SK-N-SH (cell line): ENCODE measurements at regions not wholly inside any gene's neighbourhood (a gene's known extent, or its start where the extent isn't known, plus 50 kb on each side); places are given as distances from the start of the nearest gene placed in this dataset.
"Not testable (repeated sequence)": the region's sequence is repeated elsewhere in the genome, so short reads cannot be mapped to it uniquely, and the experiment has no call there.

ENCODE experiments used
- EZH2phosphoT487 ChIP-seq: fragments of 200-600 bp; sonication (generic); IDR thresholded peaks from 2 replicates; pipeline ENCODE4 v1.6.1; 2017; ENCODE audit warnings: low read depth, mixed run types, mild to moderate bottlenecking, antibody characterized with exemption, moderate library complexity, borderline replicate concordance
- USF2 ChIP-seq: fragments of 150-350 bp; IDR thresholded peaks from 2 replicates; pipeline ENCODE4 v1.6.1; 2017; ENCODE audit warnings: antibody characterized with exemption, low read length, low read depth, borderline replicate concordance

GRCh38 chr2:114300351-114300750 is 142.1 kb upstream of the DPP10 start:
- TF ChIP-seq EZH2phosphoT487, USF2: not testable (repeated sequence)
